Stimulated activated CD4-positive, alpha-beta T cell treated with anti-CD3 and anti-CD28 coated beads, TNF-alpha, amount 100 ng/mL, for 48 hours (primary cell): ENCODE measurements at regions not wholly inside any gene's neighbourhood (a gene's known extent, or its start where the extent isn't known, plus 50 kb on each side); places are given as distances from the start of the nearest gene placed in this dataset.
A peak's percentile ranks its signal among the peaks of the same experiment; 100 is the strongest.

Source experiments
- DNase-seq, 3 donors: peaks; one replicate each; pipeline ENCODE4 v3.0.0-alpha.2; 2020; ENCODE audit warnings: low read depth in 3 of 3

DNA sequence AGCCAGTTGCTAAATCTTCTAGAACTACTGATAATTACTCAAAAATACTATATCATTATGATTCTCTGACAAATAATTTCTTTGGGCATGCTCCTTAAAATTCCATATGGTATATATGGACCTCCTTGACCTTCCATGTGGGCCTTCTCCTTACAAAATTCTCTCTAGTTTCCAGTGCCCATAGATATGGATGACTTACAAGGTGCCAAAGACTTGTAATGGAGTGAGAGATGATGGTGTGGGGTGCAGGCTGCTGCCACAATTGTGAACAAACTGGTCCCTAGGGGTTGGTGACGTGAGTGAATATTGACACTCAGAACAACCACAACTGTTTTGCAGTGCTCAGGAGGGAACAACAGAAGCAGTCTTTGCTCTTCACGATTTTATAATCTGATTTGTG is 378.9 kb downstream of the SNAPC1 start:
- DNase-seq: no peak

DNA sequence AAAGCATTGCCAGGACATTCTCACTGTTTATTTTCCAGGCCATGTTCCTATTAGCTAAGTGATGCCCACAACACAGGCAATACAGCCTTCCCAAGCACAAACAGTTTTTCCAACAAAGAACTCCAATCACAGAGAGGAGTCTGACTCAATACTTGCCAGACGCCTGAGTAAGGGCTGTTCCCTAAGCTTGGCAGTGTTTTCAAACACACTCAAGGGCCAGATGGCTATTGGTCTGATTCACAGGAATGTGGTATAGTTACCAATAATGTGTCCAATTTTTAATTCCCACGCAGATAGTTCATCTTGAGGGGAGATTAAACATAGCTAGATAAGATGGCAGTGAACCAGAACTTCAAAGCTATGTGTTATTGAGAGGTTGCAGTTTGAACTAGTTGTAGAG is 381.0 kb downstream of the SNAPC1 start:
- DNase-seq: no peak

DNA sequence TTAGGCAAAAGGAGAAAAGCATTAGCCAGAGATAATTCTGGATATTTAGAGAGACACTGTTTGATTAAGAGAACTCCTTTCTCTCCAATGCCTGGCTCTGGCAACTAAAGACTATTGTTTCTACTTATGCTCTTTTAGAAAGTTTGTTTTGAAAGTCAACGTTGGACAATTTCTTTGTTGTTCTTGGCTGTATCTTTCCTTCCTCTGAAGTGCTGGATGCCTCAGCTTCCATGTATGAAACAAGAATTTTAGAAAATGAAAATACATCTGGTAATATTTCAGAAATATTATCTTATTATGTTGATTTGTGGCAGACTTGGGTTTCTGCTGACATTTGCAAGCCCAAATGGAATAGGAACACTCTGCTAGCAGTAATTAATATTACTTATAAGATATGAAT is 382.6 kb downstream of the SNAPC1 start:
- no peak for DNase-seq

DNA sequence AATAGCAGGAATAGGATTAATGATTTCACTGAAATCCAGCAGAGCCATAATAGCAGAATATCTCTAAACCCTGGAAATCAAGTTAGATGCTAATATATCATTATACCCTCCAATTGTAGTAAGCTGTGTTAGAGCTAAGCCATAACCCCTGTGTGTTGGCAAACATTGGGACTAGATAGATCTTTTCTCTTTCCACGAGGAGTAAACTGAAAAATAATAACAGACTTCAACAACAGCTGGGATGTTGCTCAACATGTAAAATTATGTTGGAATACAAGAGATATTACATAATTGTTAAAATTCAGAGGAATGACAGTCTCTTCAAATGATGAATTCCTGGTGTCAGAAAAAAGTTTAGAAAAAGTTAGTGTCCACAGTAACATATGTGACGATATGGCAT is 383.8 kb downstream of the SNAPC1 start:
- no peak for DNase-seq

DNA sequence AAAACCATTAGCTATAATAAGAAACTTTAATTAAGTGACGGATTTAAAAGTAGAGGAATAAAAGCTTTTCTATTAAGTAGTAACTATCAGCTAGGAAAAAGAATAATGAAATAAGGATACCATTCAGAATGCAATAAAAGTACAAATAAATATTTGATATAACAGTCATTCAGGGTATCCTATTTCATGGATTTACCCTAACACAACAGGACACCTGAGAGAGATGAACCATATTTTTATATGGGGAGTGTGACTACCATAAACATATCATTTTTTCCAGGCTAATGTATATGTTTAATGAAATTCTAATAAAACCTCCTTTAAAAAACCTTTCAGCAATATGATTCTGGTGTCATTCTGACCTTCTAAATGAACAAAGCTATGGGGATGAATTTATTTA is 393.8 kb downstream of the SNAPC1 start:
- DNase-seq: no peak

DNA sequence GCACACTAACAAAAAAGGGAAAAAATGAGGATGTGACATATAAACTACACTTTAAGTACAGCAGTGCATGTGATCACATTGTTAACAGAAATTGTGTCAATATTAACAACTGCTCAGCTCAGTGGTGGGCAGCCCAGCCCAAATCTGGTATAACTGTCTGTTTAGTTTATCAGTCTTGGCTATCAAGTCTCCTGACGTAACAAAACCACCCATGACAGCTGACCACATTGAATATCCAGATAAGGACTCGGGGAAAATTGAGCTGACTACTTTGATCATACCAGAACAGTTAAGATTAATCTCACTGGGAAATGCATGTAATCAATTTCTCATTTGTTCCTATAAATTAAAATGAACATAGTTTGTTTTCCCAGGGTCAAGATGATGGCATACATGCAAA is 396.6 kb downstream of the SNAPC1 start:
- DNase-seq: no peak

DNA sequence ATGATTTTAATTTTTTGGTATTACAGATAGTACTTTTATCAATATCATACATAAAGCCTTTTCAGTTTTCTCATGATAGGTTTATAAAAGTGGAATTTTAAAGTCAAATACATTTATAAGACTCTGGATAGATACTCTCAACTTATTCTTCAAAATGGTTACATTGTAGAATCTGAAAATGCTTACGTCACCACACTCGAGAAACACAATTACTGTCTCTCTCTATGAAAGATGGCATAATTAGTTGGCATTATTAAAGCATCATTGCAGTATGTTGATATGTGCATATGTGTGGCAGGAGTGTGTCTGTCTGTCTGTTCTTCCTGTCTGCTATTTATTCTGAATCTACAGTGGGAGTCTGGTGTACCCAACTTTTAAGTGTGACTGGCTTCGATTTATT is 397.1 kb downstream of the SNAPC1 start:
- no peak for DNase-seq

DNA sequence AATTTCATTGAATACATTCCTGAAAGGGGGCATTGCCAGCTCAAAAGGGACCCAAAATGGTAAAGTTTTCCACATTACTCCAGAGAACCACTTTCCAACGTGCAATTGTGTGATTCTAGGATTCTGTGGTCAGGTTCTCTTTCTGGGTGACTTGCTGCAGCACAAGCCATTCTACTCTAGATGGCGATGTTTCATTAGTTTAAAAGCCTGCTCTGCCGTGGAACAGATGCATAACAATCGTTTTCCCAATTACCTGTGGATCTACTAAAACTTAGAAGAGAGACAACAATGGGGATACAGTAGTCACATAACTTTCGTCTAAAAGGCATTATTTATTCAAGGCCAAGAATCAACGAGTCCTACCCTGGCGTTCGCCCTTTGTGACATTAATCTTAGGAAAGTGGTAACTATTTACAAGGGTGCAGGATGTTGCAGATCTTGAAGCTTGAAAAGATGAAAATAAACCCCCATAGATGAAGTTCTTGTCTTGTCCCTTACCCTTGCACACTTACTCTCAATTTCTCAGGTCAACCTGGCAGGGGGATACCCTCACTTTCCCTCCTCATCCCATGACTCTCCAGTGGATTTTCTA is 400.9 kb downstream of the SNAPC1 start:
- DNase-seq: no peak

DNA sequence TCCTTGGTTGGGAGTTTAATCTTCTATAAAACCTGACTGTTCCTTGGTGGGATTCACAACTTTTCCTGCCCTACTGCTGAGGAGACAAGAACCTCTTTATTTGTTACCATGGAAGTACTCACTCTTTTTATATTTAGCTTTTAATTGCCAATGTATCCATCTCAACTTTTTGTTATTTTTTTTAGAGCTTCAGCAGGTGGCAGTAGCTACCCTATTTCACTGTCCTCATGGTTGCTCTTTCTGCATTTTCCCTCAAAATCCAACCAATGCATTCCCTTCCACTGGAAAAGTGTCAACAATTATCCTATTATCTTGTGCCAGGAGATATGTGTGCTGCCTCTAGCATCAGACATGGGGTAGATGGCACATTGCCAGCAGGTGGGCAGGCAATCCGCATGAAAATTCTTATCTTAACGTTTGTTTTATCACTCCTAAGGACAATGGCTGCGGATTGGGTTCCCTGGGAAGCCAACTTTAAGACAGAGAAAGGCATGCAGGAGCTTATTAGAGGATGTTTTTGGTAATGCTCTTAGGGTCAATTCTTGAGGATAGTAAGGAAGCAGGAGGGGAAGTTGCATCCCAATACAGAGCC is 406.4 kb downstream of the SNAPC1 start:
- DNase-seq: no peak

DNA sequence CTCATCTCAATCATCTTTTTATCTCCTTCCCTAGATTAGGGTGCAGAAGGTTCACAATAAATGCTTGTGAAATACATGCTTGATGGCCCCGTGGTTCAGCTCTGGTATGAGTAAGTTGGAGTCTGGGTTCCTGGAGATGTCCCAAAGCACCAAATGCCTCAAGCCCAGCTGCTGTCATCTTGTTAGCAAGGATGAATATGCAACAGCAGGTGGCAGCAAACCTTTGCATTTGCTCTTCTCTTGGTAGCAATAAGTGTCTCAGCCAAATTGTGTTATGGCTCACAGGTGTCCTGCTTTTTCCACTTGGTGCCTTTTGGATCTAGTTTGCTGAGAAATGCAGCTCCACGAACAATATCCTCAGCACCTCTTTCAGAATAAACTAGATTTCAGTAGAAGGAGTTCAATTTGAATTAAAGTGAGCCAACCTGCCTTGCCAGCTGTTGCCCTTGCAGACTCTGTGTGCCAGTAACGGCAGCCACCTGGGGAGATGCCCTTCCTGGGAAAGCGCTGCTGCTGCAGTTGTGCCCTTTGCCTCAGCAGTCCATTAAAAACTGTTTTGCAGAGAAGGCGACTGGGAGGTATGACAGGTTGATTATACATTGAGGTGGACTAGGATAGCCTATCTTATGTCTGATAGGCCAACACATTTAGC is 417.3 kb downstream of the SNAPC1 start:
- peak in 2 of 3 donors; percentile 2 to 9 for DNase-seq

DNA sequence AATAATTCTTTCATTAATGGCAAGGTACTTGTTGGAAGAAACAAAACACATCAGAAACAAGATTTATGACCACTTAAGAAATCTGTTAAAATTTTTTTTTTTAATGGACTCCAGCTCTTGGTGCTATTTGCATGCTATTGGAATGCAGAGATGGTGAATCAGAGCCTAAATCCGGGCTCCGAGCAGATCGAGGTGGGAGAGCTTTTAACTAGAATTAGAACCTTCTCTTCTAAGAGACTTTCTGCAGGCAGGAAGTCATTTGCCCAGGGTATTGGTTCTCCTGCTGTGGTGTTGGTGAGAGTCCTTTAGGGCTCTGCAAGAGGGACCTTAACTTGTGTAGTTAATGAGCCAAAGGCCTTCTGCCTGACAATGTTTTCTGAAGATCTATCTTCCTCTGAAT is 419.4 kb downstream of the SNAPC1 start:
- DNase-seq: no peak

DNA sequence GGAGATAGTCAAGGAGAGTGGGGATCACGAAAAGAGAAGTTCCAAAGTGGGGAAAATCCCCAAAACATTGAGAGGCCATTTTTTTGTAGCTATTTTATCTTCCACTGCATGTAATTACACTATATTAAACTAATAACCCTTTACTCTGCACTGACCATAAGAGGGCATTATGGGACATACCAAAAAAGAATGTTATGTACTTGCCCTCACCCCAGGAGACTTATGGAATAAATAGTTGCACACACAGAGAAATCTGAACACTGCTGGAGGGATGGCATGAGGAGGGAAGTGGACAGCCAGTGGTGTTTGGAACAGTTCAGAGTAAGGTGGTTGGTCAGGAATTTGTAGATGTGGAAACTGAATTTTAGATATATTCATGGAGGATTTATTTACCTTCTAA is 422.9 kb downstream of the SNAPC1 start:
- no peak for DNase-seq

DNA sequence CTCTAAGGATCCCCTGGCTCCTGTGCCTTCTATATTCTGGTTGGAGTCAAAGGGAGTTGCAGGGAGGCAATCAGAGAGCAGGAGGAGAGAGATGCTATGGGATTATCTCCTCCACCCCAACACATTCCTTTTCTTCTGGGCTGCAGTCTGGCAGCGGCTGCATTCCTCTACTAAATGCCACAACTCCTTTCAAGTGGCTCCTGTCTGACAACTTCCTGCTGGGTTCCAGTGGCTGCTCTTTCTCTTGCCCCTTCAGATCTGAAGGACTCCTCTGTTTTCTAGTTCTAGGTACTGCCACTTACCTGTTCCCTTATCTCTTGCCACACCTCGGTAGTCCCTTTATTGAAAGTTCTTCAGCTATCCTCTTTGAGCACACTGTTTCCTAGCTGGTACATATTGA is 425.0 kb downstream of the SNAPC1 start:
- DNase-seq: no peak

DNA sequence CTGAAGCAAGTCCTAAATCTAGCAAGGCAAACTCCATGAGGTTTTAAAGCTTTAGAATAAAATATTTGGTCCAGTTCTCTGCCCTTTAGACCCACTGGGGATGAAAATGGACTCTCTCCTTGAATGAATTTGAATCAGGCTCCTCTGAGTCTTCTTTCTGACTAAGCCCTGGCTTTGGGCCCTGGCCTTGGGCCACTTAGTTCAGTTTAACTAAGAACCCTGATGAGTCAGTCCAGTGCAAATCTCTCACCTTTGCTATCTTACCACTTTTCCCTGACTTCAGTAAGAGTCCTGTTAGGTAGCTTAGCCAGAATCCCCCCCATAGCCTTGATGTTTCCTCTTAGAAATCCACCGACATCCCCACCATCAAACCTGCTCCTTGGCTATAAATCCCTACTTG is 427.5 kb downstream of the SNAPC1 start:
- no peak for DNase-seq

DNA sequence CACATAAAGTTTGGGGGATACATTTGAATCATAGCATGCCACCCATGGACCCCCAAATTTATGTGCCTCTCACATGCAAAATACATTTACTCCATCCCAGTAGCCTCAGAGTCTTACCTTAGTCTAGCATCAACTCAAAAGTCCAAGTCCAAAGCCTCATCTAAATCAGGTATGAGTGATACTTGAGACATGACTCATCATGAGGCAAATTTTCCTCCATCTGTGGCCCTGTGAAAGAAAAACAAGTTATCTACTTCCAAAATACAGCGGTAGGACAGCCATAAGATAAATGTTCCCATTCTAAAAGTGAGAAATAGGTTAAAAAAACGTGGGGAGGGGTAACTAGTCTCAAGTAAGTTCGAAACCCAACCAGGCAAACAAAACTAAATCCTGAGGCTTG is 444.2 kb downstream of the SNAPC1 start:
- DNase-seq: no peak

DNA sequence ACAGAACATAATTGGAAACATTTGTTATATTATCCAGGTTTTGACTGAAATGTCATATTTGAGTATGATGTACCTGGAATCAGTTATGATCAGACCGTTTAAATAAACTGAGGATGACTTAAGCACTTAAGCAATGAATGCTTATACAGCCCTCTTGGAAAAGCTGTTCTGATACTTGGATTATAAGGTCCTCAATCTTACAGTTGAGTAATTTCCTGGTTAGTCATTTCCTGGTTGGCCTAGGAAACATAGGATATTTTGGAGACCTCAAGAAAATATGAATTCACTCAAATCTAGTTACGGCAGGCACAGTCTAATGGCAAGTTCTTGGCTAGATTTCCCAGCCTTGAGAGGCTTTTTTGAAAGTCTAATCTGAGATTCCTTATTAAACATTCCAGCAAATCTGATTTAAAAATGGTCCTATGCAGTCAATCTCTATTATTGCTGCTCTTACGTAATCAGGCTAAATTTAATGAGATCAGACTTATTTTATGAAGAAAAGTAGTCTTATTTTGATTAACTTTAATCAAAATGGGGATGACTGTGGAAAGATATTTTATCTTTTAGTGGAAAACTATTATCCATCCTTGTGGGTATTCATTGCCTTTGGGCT is 447.2 kb downstream of the SNAPC1 start:
- DNase-seq: no peak

DNA sequence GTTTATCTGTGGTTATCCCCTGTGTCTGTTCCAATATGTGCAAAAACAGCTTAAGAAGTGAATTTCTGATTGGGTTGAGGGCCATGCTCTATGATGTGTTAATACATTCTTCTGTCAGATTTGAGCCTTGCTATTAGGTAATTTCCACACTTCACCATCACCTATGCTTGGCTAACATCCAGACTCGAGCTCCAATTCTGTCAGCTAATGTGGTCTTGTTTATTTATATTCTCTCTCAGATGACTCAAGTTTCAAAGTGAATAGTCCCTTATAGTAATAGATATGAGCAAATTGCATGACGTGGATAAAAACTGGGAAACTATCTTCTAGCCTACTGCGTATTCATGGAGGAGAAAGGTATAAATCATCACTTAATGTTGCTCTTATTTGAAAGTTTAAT is 451.3 kb downstream of the SNAPC1 start:
- DNase-seq: no peak

DNA sequence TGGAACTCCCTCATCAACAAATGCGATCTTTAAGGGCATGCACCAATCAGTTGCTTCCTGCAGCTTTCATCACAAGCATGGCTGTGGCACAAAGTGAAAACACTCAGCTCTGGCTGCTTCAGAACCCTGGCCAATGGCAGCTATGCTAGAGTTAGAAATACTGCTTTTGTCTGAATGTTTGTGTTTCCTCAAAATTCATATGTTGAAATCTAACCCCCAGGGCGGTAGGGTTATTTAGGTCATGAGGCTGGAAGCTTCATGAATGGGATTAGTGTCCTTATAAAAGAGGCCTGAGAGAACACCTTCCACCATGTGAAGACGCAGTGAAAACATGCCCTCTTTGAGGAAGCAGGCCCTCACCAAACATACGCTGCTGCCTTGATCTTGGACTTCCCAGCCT is 453.9 kb downstream of the SNAPC1 start:
- no peak for DNase-seq

DNA sequence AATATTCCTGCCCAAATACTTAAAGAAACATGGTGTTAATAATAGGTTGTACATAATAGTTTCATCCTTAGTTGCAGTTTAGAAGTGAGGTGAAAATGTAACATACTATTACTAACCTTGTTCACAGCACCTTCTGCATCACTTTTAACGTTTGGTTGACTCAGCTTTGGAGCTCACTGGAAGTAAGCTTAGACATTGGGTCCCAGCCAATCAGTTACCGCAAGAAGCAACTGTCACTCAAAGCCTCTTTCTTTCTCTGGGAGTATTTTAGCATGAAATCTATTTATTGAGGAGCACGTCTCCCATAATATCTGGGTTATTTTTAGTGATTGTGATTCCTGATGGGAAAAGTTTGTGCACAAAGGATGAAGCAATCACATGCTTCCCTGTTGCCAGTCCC is 472.6 kb downstream of the SNAPC1 start:
- DNase-seq: no peak

DNA sequence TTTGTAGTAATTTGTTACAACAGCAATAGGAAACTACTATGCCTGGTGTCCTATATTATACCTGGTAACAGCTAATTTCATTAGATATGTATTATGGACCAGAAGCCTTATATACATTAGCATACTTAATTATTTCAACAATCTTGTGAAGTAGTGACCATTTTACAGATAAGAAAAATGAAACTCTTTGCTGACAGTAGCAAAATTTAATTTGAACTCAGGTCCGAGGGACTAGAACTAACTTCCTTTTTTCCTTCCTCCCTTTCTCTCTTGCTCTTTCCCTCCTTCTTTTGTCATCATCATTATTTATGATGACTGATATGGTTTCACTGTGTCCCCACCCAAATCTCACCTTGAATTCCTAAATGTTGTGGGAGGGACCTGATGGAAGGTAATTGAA is 482.0 kb downstream of the SNAPC1 start:
- DNase-seq: no peak

DNA sequence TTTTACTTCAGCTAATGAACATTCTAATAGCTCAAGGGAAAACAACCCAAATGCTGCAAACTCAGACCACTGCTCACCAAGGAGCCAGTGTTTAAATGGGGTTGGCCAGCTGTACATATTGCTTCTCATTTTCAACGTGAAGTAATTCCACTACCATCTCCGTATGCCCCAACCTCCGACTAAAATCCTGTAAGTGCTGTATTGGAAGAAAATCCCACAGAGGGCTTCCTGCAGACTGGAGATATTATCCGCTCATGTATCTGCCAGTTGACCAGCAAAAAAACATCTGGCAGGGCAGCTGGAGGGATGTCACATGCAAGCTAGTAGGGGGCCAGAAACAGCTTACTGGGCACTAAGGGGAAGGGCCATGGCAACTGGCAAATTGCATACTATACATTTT is 485.0 kb downstream of the SNAPC1 start:
- no peak for DNase-seq

DNA sequence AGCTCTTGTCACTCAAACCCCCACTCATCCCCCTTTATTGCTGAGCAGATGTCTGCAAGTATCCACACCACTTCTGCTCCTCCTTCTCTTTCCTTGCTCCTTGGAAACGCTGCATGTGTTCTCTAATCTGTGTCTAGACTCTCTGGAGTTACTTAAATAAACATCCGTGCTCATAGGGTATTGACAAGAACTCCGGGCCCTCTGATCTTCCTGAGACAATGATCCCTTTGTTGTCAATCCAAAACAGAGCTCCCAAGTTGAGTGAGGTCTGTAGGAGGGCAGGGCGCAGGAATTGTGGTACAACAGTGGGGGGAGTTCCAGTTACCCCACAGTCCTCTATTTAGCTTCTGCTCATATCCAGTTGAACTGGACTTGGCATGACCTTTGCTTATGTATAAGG is 489.0 kb downstream of the SNAPC1 start:
- no peak for DNase-seq

DNA sequence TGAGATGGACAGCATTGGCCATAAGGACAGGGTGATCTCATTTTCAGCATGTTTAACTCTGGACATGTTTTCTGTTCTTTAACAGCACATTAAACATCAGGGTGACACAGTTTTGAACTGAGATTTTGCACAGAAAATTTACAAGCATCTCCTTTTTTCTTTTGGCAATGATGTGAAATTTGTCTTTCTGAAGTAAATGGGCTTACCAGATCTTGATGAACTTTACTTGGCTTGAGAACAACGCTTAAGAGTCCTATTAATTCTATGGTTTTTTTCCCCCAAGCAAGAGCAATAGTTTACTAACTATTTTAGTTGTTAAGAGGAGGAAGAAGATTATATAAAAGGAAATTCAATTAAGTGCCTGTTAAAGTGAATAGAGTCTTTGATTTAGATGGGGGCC is 491.0 kb downstream of the SNAPC1 start:
- no peak for DNase-seq
